Stimulated activated CD4-positive, alpha-beta T cell treated with anti-CD3 and anti-CD28 coated beads, Interleukin-15, amount 100 ng/mL, for 48 hours (primary cell): ENCODE measurements at regions not wholly inside any gene's neighbourhood (a gene's known extent, or its start where the extent isn't known, plus 50 kb on each side); places are given as distances from the start of the nearest gene placed in this dataset.

Experiments
- DNase-seq, 2 donors: peaks; one replicate each; pipeline ENCODE4 v3.0.0-alpha.2; 2020; ENCODE audit warnings: low read depth in 2 of 2

- no peak for DNase-seq
Observed at GRCh38 chr6:156410649-156411048, 366.5 kb upstream of the ARID1B start.

- no peak for DNase-seq
Observed at GRCh38 chr6:156408655-156409054, 368.5 kb upstream of the ARID1B start.

DNA sequence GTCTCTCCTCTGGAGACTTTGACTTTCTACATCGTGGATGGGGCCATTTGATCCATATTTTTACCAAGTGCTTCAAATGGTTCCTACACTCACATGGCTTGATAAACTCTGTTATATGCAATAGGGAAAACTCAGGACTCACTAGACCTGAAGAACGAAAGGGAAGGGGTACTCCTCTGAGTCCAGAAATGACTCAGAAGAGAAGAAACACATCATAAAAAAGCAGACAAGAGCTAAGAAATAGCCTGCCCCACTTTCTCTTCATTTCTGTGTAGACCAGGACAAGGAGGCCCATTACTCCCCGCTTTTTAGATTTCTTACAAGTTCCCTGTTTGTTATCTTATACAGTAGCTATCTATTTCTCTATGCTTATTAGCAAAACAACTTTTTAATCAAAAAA lies 369.8 kb upstream of the ARID1B start:
- DNase-seq, result no peak

GRCh38 chr6:156406688-156407087 lies 370.5 kb upstream of the ARID1B start:
- no peak for DNase-seq

DNA sequence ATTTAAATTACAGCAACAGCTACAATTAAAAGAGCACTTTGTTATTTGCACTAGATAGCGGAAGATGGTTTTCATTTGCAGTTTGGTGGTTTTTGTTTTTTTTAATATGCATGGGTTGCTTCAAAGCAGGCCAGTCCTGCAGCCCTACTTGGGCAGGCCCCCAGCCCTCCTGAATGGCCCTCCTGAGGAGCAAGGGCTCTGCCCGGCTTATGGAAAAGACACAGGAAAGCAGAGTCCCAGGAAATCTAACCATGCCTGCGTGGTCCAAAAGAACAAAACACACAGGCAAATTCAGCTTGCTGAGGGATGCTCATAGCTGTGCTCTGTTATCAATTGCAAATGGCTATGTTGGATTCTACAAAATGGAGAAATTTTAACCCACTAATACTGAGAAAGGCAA lies 371.1 kb upstream of the ARID1B start:
- DNase-seq, result no peak

- DNase-seq, result no peak
Observed at GRCh38 chr6:156402628-156403027, 374.6 kb upstream of the ARID1B start.

DNA sequence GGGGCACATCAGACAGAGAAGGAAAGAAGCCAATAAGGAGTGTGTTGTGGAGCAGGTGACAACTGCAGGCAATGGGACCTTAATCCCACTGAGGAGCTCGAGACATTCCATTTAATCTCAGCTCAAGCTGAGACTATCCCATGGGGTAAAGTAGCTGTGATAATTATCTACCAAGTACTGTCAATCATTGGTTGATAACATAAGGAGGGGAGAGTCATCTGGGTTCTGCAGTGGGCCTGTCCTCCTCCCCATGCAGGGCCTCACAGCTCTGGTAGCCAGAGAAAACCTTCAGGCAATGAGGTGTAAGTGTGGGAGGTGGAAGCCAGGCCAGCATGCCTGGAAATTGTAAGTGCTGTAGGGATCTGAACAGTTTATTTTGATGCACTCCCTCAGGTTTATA lies 375.0 kb upstream of the ARID1B start:
- DNase-seq, result no peak

GRCh38 chr6:156400487-156400886 lies 376.7 kb upstream of the ARID1B start:
- DNase-seq, result no peak

GRCh38 chr6:156398966-156399365 lies 378.2 kb upstream of the ARID1B start:
- DNase-seq, result no peak

DNA sequence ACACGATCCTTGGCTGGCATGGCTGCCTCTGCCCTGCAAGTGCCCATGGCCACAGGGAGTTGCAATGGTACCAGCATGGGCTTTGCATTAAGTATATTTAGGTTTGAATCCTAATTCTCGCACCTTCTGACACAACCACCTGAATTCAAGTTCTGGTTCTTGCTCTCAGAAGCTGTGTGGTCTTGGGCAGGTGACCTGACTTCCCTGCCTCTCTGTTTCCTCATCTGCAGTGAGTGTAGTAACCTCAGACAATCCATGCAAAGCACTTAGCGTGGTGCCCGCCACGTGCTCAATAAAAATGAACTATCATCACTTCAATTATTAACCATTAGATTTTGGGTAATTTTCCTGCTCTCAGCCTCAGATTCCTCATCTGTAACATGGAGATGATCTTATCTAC lies 378.8 kb upstream of the ARID1B start:
- no peak for DNase-seq

DNA sequence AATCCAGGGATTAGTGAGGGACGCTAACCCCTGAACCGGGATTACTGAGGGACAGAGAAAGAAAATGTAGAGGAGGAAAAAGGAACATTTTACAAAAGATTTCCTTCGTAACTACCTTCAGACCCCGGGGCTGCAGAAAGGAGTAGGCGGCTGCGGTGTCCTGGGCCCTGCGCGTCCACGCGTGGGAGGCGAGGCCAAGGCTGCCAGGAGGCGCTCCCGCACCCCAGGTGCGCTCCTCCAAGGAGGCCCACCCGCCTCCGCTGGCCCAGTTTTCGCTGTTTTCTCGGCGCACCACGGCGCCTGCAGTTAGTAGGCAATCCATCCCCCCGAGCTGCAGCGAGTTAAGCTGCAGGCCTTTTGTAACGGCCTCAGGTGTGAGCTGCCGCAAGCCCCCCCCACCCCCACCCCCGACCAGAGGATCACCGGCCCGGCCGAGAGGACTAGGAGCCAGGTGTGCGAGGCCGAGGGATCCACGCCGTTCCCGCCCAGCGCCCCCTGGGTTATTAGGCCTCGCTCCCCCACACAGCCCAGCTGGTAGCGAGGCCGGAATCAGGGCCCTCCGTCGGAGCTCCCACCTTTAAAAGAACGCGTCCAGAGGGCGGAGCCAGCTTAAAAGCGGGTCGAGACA lies 380.3 kb upstream of the ARID1B start:
- DNase-seq, result no peak

DNA sequence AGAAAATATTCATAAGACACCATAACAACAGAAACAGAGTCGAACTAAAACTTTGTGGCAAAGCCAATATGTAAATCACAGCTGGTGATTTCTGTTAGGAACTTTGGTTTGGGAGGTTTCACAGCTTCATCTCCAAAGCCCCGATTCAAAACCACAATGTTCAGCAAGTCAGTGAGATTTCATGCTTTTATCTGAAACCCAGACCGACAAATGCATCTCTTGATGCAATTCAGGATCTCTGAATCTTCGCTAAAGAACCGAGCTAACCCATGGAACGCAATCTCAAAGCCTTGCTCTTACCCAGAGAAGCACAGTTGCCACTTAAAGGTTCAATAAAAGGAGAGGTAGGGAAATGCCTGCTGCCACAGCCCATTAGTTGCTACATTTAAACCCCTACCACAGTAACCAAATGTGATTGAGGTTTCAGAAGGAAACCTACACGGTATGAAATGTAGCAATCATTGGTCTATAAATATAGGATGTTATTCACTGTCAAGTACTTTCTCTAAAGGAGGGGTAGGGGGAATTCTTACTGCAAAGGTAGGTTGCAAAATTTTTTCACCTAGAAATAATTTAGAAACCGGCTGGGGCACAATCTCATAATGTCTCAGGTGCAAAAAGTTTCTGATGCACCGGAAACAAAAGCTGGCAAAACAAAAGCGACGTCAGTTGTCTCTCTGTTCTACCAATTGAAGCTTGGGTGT lies 381.0 kb upstream of the ARID1B start:
- DNase-seq, result no peak

GRCh38 chr6:156395276-156395675 lies 381.9 kb upstream of the ARID1B start:
- DNase-seq, result no peak

DNA sequence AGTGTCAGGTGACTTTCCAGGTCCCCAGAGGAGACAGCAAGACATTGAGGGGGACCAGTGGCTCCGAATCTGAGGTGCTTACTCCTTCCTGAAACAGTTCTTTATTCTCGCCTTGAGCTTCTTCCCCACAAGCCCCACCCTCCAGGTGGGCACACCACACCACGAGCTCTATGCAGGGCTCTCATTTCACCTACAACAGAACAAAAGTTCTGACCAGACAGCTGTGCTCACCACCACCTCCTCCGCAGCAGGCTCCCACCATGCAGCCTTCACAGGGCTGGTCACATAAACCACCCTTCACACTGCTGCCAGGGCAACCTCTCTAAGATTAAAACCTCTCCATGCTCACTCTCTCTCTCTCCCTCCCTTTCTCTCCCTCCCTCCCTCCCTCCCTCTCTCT lies 384.5 kb upstream of the ARID1B start:
- no peak for DNase-seq

GRCh38 chr6:156391977-156392376 lies 385.2 kb upstream of the ARID1B start:
- no peak for DNase-seq

DNA sequence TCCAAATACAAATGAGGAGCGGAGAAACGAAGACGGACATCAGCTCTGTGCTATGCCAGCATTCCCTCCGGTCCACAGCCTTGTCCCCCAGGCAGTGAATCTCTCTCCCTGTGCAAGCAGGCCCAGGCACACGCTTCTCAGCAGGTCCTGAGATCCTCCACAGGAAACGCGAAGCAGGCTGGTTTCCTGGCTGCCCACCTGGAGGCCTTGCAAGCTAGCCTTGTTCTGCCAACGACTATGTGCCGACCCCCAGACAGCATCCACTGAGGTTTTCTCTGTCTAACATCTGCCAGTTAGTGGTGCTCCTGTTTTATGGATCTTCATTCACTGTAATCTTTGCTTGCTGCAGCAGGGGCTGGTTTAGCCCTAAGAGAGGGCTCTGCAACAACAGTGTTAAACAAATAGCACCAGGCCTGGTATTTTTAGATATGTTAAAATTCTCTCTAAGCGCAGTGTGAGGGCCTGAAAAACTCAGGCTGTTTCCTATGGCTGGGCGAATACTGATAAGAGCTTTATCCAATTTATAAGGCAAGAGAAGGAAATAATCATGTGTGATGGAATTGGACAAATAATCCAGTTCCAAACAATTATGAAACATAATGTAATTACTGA lies 386.0 kb upstream of the ARID1B start:
- DNase-seq, result no peak

- DNase-seq, result no peak
Observed at GRCh38 chr6:156390621-156391020, 386.6 kb upstream of the ARID1B start.

DNA sequence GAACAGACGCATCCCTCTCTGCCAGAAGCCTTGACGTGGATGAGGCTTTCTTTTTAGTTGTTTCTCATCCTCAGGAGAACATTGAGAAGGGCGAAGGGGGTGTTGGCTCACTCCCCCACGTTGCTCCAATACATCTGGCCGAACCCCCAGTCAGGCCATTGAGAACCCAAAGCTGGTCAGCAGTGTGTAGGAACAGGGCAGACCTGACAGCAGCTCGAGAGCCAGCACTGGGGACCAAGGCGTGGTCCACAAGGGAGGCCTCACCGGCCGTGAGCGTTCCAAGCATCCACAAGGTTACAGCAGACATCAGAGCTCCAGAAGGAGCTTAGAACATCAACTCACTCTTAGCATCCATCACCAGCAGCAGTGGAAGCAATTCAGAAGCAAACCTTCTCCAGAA lies 387.9 kb upstream of the ARID1B start:
- DNase-seq, result no peak

DNA sequence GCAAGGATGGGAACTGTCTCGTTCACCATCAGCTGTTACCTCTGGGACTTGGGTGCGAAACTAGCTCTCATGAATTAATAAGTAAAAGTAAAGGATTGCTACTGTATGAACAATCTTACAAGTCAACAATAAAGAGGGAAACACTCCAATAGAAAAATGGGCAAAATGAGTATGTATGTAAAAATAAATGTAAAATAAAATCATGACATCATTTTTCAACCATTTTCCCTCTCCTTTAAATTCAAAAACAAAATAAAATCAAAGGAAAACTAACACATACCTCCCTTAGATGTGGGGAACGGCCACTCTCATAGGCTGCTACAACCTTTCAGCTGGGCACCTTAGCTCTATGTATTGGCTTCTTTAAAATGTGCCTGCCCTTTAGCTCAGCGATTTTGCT lies 389.7 kb upstream of the ARID1B start:
- DNase-seq, result no peak

DNA sequence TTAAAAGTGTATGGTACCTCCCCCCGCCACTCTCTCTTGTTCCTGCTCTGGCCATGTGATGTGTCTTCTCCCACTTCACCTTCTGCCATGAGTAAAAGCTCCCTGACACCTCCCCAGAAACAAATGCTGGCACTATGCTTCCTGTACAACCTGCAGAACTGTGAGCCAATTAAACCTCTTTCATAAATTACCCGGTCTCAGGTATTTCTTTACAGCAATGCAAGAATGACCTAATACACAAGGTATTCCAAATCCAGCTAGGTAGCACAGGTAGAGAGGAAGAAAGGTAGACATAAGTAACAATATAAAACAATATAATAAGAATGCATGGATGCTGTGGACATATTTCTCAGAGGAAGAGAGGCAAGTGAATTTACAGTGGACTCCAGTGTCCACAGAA lies 394.1 kb upstream of the ARID1B start:
- DNase-seq, result no peak

- DNase-seq, result no peak
Observed at GRCh38 chr6:156379392-156380289, 397.5 kb upstream of the ARID1B start.

GRCh38 chr6:156378853-156379252 lies 398.3 kb upstream of the ARID1B start:
- no peak for DNase-seq
